ENCODE measurements at regions not wholly inside any gene's neighbourhood (a gene's known extent, or its start where the extent isn't known, plus 50 kb on each side); places are given as distances from the start of the nearest gene placed in this dataset.

DNA sequence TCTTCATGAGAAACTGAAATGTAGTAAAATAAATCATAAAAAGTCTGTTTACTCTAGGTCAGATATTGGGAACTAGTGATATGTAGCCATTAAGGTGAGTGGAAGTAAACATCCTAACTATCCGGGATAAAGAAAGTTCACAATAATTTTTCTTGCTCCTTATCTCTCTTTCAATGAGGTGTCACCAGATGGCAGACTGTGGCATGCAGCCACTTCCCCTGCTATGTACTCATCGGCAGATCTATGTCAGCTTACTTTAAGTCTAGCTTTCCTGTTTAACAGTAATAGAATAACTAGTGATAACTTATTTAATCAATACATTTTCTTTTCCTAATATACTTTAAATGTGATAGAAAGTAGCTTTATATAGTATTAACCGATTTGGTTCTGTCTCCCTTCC is 181.9 kb downstream of the NDFIP2 start:
- WGBS, 2 experiments (ENCODE audit: extremely low coverage in 2 of 2, insufficient read length in 1 of 2): no CpG with 5 or more reads among the region's 3 CpGs
- dilution Hi-C loops (cut with HindIII; ENCODE audit: low sequenced_read_pairs, unreplicated experiment) (no loop called here), in situ Hi-C loops (cut with MboI; ENCODE audit: low sequenced_read_pairs) (no loop called here), intact Hi-C loops (cut with micrococcal nuclease) (loop anchor here (10.0 kb wide), 1 partner anchor 1352 kb away; no protein-coding TSS in a partner anchor)
- no peak overlapping the region for H2BK15ac ChIP-seq (ENCODE audit: low read depth, low read length)
- no peak overlapping the region for H2BK120ac ChIP-seq (ENCODE audit: low read depth, low read length)
- H3K9me3 ChIP-seq (ENCODE audit: control insufficient read depth, insufficient read depth, low read length): no peaks in the 10 kb centered on the region
- H3K4ac ChIP-seq (ENCODE audit: low read depth, low read length): no peak overlapping the region
- POLR2A ChIA-PET (ENCODE audit: unreplicated experiment): no interaction called here
- no peak overlapping the region for H4K5ac ChIP-seq (ENCODE audit: low read depth, low read length)
- ATAC-seq (ENCODE audit: low read depth): no peak
- no peak overlapping the region for H4K8ac ChIP-seq (ENCODE audit: low read depth in 2 of 2, low read length in 2 of 2)
- H3K27ac ChIP-seq (ENCODE audit: insufficient read depth, low read length): no peak overlapping the region
- H2AFZ ChIP-seq (replicated peaks; ENCODE audit: low read length, poor library complexity): no peak overlapping the region
- no peak overlapping the region for H3K56ac ChIP-seq (ENCODE audit: extremely low read depth, insufficient read depth, low read length)
- no peaks in the 10 kb centered on the region for H3K36me3 ChIP-seq (ENCODE audit: control insufficient read depth, insufficient read depth, low read length)
- no peak for TF ChIP-seq FOS (IDR thresholded peaks at IDR 0.05; ENCODE audit: low read depth, low read length)
- TF ChIP-seq MXI1 (IDR thresholded peaks at IDR 0.05; ENCODE audit: borderline replicate concordance, low read depth, low read length): no peak
- no peak for TF ChIP-seq CHD1 (IDR thresholded peaks at IDR 0.05; ENCODE audit: low read depth, low read length)
- TF ChIP-seq BHLHE40 (IDR thresholded peaks at IDR 0.05; ENCODE audit: low read depth, low read length): no peak
- TF ChIP-seq, protein P1, sequence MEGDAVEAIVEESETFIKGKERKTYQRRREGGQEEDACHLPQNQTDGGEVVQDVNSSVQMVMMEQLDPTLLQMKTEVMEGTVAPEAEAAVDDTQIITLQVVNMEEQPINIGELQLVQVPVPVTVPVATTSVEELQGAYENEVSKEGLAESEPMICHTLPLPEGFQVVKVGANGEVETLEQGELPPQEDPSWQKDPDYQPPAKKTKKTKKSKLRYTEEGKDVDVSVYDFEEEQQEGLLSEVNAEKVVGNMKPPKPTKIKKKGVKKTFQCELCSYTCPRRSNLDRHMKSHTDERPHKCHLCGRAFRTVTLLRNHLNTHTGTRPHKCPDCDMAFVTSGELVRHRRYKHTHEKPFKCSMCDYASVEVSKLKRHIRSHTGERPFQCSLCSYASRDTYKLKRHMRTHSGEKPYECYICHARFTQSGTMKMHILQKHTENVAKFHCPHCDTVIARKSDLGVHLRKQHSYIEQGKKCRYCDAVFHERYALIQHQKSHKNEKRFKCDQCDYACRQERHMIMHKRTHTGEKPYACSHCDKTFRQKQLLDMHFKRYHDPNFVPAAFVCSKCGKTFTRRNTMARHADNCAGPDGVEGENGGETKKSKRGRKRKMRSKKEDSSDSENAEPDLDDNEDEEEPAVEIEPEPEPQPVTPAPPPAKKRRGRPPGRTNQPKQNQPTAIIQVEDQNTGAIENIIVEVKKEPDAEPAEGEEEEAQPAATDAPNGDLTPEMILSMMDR (conservative IDR thresholded peaks at IDR 0.05; ENCODE audit: low read depth, low read length): no peak
- no peak for TF ChIP-seq MAFK (IDR thresholded peaks at IDR 0.05; ENCODE audit: low read depth, low read length)
- no peak for TF ChIP-seq SMC3 (IDR thresholded peaks at IDR 0.05; ENCODE audit: low read depth, low read length)
- TF ChIP-seq, protein P2, sequence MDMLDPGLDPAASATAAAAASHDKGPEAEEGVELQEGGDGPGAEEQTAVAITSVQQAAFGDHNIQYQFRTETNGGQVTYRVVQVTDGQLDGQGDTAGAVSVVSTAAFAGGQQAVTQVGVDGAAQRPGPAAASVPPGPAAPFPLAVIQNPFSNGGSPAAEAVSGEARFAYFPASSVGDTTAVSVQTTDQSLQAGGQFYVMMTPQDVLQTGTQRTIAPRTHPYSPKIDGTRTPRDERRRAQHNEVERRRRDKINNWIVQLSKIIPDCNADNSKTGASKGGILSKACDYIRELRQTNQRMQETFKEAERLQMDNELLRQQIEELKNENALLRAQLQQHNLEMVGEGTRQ (IDR thresholded peaks at IDR 0.05; ENCODE audit: low read depth, low read length): no peak
- no peak overlapping the region for H3K4me3 ChIP-seq (ENCODE audit: insufficient read depth, low read depth, low read length)
- H3K9ac ChIP-seq (ENCODE audit: low read depth, low read length): no peak overlapping the region
- H4K91ac ChIP-seq (ENCODE audit: insufficient read depth, low read depth, low read length): no peak overlapping the region
- H3K9me1 ChIP-seq (ENCODE audit: insufficient read depth, low read length): no peaks in the 10 kb centered on the region
- no peaks in the 10 kb centered on the region for H3K4me1 ChIP-seq (ENCODE audit: control insufficient read depth, insufficient read depth, low read length)
- no peak overlapping the region for H3K14ac ChIP-seq (replicated peaks; ENCODE audit: low read depth, low read length)
- no peak overlapping the region for H3K23ac ChIP-seq (ENCODE audit: low read depth, low read length)
- H3K79me1 ChIP-seq (ENCODE audit: low read depth in 1 of 2, low read length in 2 of 2): no peaks in the 10 kb centered on the region
- H2AK5ac ChIP-seq (ENCODE audit: low read depth, low read length): no peak overlapping the region
- H4K20me1 ChIP-seq (ENCODE audit: insufficient read depth, low read length): no peaks in the 10 kb centered on the region
- BruUV-seq (replicated peaks): no TSS peak
- H2BK20ac ChIP-seq (ENCODE audit: low read depth, low read length): no peak overlapping the region
- DNase-seq: no peak
- H3K4me2 ChIP-seq (ENCODE audit: low read depth, low read length): no peak overlapping the region
- no peak overlapping the region for H2BK5ac ChIP-seq (ENCODE audit: low read depth, low read length, poor library complexity, severe bottlenecking)
- no peak overlapping the region for H2AK9ac ChIP-seq (replicated peaks; ENCODE audit: low read depth, low read length, poor library complexity)
- CTCF ChIA-PET: no interaction called here
- H3K27me3 ChIP-seq (ENCODE audit: control insufficient read depth, insufficient read depth, low read length): no peaks in the 10 kb centered on the region; the same call in 1 of the 2 replicates
- H3K18ac ChIP-seq (ENCODE audit: low read depth, low read length): no peak overlapping the region

All from IMR-90 (cell line).